ENCODE measurements at regions not wholly inside any gene's neighbourhood (a gene's known extent, or its start where the extent isn't known, plus 50 kb on each side); places are given as distances from the start of the nearest gene placed in this dataset.
"Not testable (repeated sequence)": the region's sequence is repeated elsewhere in the genome, so short reads cannot be mapped to it uniquely, and the experiment has no call there.

DNA sequence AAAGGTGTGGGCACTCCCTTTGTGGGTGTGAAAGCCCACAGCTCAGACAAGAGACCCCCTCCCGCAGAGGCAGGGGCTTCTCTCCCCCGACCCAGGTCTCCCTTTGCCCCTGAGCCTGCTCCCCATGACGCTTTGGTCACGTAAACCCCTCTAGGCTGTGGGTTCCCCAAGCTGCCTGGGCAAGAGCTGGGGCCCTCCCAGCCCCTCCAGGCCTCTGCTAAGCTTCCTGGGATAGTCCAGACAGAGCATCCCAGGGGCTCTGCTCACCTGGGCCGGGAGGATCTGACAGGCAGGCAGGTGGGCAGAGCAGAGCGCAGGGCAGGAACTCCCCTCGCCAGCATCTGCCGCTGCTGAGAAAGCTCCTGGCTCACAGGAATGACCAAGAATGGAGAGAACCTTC, 177.3 kb downstream of the BANP start:
- no peak for DNase-seq (ENCODE audit: low read depth in 4 of 4, low spot score in 2 of 4)

DNA sequence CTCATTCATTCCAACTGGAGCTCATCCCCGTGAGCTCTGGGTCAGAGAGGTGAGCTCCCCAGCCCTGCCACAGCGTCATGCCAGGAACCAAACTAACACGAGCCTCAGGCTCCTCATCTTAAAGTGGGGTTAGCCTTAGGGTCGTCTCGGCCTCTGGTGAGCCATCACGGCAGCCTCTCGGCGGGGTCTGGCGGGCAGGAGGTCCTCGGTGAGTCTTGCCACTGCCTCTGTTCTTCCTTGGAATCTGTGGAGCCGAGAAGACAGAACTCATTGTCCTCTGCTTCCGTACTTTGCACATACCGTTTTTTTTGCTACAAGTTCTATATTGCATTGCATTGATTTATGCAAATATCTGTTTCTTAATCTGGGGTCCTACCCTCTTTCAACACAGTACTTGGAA, 177.9 kb downstream of the BANP start:
- not testable (repeated sequence) for DNase-seq (ENCODE audit: low read depth in 4 of 4, low spot score in 2 of 4)

DNA sequence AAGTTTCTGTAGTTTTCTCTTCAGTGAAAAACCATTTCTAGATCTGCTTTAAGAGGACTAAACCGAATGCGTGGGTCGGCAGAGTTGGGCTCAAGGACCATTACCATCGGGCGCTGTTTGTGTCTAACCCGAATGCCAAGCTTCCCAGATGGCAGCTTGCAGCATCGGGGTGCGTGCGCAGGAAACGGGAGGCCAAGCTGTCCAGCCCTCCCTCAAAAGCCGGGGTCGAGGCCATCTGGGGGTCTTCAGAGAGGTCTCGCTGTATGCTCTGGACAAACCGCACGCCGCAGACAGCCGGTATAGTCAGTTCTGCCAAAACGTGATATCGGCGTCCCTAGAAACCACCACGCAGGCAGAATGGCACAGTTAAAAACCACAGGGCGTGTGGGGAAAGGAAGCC, 178.8 kb downstream of the BANP start:
- DNase-seq (ENCODE audit: low read depth in 4 of 4, low spot score in 2 of 4), result no peak

DNA sequence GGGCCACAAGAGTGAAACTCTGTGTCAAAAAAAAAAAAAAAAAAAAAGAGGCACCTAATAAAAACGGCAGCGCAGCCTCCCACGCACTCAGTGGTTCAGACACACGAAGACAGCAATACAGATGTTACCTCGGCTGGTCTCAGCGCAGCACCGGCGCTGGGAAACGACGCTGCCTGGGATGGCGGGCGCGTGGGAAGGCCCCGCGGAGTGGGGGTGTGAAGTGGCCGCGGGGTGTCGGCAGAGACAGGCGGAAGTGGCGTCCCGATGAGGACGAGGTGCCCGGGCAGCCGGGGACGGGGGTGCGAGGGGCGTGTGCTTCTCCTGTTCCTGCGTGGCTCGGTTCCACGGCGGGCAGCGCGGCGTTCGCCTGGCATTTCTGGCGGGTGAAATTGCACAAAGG, 179.4 kb downstream of the BANP start:
- no peak for DNase-seq (ENCODE audit: low read depth in 4 of 4, low spot score in 2 of 4)

DNA sequence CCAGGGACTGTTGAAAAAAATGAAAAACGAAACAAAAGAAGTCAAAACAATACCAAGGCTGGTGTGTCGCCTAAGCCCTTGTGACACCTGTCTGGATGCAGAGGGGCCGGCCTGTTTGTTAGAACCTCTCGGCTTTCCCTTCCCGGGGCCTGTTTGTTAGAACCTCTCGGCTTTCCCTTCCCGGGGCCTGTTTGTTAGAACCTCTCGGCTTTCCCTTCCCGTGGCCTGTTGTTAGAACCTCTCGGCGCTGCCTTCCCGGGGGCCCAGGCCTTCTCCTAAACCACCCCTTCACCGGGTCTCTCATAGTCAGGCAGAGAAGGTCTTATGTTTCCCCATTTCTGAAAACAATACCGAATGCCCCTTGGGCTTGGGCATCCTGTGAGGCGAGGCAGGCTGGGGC, 180.0 kb downstream of the BANP start:
- no peak for DNase-seq (ENCODE audit: low read depth in 4 of 4, low spot score in 2 of 4)

DNA sequence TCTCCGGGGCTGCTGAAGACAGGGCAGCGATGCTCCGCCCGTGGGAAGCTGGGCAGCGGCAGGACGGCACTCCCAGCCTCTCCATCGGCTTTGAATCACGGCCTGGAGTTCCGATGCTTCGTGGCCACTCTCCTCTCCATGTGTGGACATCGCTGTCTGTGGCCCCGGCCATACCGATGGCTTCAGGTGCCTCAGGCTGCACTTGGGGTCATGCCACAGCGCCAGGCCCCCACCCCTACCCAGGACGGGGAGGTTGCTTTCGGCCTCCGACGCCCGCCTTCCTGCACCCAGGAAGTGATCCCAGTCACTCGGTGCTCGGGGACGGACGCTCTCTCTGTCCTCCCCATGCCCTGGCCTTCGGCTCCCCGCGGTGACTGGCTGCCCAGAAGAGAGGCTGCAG, 180.7 kb downstream of the BANP start:
- DNase-seq (ENCODE audit: low read depth in 4 of 4, low spot score in 2 of 4), result no peak

DNA sequence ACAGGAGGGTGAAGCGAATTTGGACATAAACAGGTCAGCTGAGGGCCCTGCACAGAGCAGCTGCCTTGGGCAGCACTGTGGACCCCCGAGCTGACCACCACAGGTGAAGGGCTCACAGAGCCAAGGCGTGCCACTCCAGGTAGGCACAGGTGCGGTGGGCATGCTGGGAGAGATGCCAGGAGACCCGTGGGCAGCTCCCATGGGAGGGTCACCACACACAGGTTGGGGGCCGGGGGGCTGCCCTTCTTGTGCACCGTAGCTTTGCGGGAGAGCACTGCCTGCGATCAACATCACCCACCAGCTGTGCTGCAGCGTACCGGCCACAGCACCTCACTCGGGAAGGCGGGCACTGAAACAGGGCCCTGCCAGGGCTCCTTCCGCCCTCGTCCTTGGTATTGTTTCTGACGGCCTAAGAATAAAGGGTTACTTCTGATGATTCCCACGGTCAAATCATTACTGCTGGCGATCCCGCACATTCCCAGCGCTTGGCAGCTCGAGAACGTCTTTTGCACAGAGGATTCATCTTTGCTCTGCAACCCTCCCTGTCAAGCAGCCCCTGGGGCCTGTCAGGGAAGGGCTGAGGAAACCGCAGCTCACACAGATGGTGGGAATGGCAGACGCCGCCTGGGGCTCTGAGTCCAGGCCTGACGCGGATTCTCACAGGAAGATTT, 181.7 kb downstream of the BANP start:
- DNase-seq (ENCODE audit: low read depth in 4 of 4, low spot score in 2 of 4), result no peak

DNA sequence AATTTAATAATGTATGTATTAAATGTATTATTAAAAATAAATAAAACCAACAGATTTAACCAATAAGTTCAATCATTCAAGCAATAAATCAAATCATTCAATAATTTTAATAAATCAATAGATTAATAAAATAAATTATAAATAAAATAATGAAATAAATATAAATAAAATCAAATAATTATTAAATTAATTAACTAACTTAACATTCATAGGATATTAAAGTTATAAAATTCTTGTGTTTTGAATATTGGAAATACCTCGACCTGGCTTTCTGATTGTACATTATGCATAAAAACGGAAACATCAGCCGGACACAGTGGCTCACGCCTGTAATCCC, 182.2 kb downstream of the BANP start:
- DNase-seq (ENCODE audit: low read depth in 4 of 4, low spot score in 2 of 4), result no peak

DNA sequence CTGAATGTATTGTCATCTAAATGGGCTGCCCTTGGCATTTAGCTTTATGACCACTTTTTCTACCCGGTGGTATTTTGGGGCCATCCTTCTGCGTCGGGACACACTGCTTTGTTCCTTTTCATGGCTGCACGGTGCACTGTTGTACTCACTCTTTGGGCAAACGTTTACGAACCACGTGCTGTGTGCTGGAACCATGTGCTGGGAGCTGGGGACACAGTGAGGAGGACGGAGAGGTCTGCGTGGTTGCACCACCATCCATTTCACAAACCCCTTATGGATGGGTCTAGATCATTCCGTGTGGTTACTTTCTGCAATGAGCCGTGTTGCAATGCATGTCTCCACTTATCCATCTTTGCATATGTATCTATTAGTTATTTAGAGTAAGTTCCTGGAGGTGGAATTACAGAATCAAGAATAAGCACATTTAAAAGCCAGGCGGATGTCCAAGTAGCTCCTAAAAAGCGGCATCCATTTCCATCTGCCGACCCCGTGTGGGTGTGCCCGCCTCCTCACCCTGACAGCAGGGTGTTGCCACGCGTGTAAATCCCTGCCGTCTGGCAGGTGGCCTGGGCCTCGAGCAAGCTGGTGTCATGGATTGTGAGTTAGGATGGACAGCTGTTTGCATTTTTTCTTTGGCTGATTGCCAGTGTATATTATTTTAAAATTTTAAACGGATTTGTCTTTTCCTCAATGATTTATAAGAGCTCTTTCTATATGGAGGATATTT, 183.1 kb downstream of the BANP start:
- not testable (repeated sequence) for DNase-seq (ENCODE audit: low read depth in 4 of 4, low spot score in 2 of 4)

DNA sequence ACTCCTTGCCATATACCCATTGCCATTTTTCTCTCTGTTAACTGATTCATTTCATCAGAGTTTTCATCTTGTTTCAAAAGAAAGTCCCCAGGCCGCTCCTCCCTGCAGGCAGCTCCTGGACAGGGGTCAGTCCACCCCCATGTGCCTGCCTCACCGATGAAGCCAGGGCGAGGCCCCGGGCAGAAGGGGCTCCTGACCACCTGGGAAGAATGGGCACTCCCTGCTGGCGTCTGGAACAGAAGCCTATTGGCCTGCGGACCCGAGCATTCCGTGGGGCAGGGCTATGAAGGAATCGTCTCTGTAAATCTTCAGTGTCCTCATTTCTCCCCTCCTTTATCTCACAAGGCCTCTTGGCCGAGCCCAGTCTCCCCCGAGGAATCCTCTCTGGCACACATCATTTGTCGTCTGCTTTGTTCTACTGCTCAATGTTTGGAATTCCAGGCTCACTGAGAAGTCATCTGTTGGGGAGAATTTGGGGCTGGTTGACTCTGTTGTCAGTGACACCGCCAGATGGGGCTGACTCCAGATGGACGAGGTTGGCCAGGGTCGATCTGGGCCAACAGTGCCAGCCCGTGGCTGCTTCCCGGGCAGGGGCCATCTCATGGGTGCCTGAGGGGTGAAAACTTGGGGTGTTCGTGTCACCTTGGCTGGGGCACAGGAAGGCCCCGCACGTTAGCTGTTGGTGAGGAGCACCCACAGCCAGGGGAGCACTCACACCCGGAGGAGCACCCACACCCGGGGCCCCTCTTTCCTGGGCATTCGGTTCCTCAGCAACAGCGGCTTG, 183.9 kb downstream of the BANP start:
- DNase-seq (ENCODE audit: low read depth in 4 of 4, low spot score in 2 of 4), result not testable (repeated sequence)

DNA sequence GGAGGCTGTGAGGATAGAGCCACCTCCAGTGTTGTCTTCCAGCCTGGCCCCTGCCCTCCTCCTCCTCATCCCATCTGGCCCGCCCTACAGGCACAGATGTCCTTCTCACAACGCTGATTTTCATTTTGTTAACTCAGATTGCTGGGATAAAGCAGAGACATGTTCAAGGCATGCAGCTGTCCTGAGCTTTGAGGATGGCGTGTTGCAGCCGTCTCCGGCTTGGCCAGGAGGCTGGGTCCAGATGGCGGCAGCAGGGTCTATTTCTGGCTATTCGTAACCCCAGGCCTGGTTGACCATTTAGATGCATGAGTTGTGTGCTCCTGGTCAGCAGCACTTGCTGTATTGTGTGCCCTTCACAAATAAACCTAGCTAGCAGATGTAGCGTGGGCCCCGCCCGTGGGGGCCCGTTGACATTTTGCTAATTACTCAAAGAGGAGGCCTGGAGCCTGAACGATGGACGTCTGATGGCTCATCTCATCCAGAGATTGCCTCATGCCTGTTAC, 185.0 kb downstream of the BANP start:
- not testable (repeated sequence) for DNase-seq (ENCODE audit: low read depth in 4 of 4, low spot score in 2 of 4)

DNA sequence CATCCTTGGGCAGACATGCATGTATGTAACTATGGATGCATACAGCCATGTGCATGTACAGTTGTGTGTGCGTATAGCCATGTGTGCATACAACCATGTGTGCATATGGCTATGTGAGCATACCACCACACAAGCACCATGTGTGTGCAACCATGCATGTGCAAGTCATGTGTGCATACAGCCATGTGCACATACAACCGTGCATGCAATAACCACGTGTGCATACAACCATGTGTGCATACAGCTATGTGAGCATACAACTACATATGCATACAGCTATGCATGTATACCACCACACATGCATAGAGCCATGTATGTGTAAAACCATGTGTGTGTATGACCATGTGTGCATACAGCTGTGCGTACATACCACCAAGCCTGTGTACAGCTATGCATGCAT, 185.7 kb downstream of the BANP start:
- not testable (repeated sequence) for DNase-seq (ENCODE audit: low read depth in 4 of 4, low spot score in 2 of 4)

DNA sequence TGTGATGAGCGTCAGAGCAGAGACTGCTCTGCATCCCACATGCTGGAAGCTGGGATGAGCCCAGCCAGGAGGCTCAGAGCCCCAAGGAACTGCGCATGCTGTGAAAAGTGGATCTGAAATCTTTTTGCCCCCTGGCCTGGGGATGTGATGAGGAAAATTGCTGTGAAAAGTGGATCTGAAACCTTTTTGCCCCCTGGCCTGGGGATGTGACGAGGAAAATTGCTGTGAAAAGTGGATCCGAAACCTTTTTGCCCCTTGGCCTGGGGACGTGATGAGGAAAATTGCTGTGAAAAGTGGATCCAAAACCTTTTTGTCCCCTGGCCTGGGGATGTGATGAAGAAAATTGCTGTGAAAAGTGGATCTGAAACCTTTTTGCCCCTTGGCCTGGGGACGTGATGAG, 187.9 kb downstream of the BANP start:
- DNase-seq (ENCODE audit: low read depth in 4 of 4, low spot score in 2 of 4), result not testable (repeated sequence)

DNA sequence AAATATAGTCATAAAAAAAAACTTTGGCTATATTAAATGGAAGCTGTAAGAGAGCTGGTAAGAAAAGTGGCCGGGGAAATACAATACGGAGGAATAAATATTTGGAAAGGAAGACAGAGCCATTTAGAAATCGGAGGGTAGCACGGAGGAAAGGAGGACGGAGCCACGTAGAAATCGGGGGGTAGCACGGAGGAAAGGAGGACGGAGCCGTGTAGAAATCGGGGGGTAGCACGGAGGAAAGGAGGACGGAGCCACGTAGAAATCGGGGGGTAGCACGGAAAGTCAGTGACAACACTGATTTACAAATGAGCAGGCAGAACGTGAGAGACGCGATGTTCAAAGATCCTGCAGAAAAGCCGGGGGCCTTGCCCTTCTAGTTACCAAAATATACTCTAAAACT, 189.0 kb downstream of the BANP start:
- DNase-seq (ENCODE audit: low read depth in 4 of 4, low spot score in 2 of 4), result not testable (repeated sequence)

DNA sequence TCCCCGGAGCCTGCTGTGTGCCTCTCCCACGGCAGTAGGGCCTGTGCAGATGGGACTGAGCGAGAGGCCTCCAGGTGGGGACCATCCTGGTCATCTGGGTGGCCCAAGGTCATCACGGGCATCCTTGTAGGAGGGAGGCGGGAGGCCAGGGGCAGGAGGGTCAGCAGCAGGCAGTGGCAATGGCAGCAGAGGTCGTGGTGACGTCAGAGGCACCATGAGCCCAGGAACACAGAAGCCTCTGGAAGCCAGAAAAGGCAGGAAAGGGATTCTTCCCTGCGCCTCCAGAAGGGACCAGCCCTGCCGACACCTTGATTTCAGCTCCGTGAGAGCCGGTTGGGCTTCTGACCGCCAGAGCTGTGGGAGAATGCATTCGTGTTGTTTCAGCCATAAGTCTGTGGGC, 190.3 kb downstream of the BANP start:
- DNase-seq (ENCODE audit: low read depth in 4 of 4, low spot score in 2 of 4), result no peak

DNA sequence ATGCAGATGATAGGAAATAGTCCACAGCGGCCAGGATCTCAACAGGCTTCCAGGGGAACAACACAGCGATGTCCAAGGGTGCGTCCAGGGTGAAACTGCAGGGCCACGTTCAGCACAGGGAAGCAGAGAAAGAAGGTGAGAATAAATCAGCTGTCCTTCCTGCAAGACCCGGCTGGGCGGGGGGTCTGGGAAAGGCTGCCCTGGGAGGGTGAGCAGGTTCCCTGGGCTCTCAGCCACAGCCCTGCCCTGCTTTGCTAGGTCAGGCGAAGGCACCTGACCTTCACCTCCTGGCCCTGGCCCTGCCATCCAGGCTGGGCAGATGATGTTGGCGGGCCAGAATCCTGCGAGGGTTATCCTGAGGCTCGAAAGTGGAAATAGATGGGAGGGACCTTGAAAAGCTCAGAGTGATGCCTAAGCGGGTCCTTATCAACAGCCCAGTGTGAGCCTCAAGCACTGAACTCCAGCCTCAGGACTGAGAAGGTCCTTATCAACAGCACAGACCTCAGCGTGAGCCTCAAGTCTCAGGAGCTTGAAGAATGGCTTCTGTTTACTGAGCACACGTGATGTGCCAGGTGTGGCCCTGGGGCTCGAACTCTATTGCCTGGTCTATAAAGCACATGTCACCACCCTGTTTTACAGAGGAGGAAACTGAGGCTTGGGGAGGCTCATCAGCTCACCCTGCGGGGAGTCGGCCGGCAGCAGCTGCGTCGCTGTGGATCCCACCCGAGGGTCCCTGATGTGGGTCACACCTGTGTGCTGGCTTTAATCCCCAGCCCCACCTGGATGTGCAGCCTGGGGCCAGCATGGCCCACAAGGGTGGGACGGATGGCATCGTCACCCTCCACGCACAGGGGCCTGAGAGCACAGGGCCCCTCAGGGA, 191.1 kb downstream of the BANP start:
- not testable (repeated sequence) for DNase-seq (ENCODE audit: low read depth in 4 of 4, low spot score in 2 of 4)

DNA sequence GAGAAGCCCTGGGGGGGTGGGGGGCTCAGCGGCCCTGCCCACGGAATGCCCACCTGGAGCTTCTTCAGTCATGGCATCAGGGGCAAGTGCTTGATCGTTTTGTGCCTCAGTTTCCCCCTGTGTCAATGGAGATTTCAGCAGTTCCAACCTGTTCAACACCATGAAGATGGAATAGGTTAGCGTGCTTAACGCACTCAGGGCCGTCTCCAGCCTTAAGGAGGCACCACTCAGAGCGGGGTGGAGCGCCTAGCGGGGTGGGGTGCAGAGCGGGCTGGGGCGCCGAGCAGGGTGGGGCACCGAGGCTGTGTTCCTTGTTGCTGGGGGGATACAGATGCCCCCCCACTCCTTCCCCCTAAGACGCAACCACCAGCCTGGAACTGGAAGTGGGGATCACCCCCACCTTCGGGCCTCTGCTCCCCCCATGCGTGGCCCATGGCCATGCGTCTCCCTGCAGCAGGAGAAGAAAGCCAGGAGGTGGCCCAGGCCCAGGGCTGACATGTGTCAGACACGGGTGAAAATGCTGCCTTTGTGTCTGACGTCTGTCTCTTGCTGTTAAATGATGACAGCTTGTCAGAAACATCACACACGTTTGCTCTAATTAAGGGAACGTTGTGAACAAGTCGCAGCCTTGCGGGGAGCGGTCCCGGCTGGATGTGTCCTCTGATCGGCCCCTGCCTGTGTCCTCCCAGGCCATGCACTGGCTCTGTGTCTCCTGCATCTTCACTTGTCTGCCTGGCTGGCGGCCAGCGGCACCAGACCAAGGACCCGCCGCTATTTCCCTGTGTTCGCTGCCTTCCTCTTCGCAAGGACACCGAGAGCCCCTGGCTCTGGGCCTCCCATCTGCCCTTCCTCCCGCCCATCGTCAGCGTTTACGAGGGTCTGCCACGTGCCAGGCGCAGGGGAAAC, 192.1 kb downstream of the BANP start:
- DNase-seq (ENCODE audit: low read depth in 4 of 4, low spot score in 2 of 4), result not testable (repeated sequence)

DNA sequence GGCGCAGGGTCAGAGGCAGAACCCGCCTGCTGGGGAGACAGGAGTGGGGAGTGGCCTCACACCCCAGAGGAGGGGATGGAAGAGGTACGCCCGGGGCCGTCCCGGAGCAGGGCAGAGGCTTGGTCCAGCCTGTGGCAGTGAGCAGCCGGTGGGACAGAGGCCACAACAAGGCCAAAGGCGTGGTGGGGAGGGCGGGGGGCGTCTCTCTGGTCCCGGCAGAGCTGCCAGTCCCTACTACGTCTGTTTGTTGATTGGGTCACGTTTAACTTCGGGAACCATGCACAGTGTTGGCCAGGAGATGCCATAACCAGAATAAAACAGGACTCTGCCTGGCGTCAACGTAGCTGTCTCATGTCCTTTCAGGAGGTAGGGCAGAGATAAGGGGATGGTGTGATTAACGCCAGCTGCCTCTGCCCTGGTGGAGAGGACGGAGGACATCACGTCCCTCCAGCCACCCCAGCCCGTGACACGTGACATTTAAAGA, 192.8 kb downstream of the BANP start:
- no peak for DNase-seq (ENCODE audit: low read depth in 4 of 4, low spot score in 2 of 4)

DNA sequence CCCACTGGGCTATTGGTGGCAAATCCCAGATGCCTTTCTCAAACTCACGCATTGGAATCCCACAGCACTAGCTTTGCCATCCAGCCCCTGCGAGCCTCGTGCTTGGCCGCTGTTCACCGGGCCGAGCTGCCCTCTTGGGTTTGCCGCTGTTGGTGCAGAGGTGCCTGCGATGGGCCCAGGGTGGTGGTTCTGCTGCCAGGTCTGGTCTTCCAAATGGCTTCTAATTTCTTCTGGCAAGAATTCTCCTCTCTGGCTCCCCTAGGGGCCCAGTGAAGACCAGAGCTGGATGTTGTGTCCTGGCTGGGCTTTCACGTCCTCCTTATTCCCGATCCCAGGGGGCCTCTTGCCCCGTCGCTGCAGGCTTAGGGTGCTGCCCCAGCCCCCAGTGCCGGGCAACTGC, 194.1 kb downstream of the BANP start:
- not testable (repeated sequence) for DNase-seq (ENCODE audit: low read depth in 4 of 4, low spot score in 2 of 4)
